NCI-H146 (cell line): ENCODE measurements at regions not wholly inside any gene's neighbourhood (a gene's known extent, or its start where the extent isn't known, plus 50 kb on each side); places are given as distances from the start of the nearest gene placed in this dataset.

Experiments
- DNase-seq: peaks from one replicate; lab custom pipeline; 2025; lab: John Stamatoyannopoulos, UW

DNA sequence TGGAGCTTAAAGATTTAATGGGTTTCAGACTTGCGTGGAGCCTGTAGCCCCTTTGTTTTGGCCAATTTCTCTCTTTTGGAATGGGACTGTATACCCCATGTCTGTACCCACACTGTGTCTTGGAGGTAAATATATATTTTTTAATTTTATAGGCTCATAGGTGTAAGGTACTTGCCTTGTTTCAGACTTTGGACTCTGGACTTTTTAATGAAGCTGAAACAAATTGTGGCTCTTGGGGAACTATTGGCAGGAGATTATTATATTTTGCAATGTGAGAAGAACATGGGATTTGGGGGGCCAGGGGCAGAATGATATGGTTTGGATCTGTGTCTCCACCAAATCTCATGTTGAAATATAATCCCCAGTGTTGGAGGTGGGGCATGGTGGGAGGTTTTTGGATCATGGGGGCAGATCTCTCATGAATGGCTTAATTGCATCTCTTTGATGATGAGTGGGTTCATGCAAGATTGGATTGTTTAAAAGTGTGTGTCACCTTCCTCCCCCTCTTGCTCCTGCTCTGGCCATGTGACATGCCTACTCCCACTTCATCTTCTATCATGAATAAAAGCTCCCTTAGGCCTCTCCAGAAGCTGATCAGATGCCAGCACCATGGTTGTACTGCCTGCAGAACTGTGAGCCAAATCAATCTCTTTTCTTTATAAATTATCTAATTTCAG lies 74.1 kb upstream of the ARHGAP20 start:
- DNase-seq: no peak

DNA sequence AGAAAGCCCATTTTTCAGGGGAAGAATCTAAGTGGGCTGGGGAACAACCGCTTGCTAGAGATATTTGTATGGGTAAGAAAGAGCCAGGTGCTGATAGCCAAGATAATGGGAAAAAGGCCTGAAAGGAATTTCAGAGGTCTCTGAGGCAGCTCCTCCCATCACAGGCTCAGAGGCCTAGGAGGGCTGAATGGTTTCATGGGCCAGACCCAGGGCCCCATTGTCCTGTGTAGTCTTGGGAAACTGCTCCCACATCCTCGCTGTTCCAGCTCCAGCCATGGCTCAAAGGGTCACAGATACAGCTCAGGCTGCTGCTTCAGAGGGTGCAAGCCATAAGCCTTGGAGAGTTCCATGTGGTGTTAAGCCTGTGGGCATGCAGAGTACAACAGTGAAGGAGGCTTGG lies 73.2 kb upstream of the ARHGAP20 start:
- DNase-seq: no peak

DNA sequence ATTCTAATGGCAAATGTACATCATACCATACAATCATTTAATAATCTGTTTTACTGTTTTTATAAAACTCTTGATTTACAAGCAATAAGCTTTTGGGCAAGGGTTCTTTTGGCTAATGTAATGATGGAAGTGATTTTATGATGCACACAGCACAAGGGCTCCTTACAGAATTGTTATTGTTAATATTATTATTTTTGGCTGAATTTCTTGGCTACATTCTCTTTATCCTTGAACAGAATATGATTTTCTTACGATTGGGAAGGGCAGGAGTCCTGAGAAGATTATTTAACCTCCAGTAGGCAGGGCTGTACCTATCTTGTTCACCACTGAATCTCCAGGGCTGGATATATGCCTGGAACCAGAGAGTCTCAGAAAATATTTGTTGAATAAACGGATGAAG lies 70.4 kb upstream of the ARHGAP20 start:
- no peak for DNase-seq

DNA sequence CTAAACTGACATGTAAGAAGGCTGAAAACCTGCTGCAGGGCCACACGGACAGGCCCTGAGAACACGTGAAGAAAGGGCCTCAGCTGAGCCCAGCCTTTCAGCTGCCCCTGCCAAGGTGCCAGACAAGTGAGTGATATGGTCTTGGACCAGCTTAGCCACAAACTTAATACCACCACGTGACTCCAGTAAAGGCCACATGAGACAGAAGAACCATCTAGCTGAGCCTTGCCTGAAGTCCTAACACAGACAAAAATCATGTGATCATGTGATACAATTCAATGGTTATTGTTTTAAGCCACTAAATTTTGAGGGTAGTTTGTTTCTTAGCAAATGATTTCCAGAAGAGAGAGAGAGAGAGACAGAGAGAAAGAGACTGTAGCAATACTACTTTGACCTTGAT lies 66.9 kb upstream of the ARHGAP20 start:
- DNase-seq: no peak

DNA sequence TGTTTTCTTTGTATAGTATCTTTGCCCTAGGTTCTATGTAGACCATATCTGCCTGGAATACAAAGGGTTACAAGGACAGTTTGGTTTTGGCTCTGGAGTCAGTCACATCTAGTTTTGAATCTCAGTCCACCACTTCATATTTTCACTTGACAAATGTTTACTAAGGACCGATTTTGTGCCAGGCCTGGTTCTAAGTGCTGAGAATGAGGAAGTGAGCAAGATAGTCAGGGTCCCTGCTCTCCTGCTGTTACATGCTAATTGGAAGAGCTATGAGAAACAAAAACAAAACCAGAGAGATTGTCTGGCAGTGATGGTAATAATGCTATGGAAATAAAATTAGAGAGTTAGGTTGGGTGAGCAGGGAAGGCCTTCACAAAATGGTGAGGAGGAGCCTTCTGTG lies 66.1 kb upstream of the ARHGAP20 start:
- DNase-seq: no peak

DNA sequence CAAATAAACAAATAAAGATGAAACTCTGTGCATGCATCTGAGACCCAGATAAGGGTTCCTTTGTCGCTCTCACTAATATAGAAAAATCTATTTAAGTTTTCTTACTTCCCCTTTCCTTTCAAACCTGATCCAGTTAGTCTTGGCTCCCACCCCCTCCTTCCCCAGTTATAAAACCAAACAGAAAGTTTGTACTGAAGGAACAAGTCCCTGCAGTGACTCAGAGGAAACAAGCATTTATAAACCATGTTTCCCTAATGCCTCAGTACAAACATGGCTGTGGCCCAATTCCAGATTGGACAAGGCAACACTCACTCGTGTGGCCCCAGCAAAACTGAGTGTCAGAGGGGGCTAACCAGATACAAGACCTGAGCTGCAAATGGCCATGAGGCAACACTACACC lies 65.5 kb upstream of the ARHGAP20 start:
- no peak for DNase-seq

DNA sequence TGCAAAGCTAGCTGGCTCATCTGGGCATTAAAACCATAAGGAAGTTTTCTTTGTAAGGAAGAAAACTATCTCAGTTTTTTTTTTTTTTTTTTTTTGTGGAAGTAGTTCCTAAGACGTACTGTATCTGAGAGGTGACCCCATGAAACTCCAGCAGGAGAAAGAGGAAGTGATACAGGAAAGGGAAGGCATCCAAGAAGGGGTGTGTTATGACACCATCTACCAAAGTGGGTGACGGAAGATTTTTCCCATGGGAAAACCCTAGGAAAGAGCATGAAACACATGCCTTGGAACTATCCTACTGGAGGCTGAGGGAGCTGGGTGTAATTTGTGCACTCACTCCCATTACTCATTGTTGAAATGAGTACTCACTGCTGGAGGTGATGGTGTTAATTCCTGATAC lies 63.8 kb upstream of the ARHGAP20 start:
- DNase-seq: no peak

DNA sequence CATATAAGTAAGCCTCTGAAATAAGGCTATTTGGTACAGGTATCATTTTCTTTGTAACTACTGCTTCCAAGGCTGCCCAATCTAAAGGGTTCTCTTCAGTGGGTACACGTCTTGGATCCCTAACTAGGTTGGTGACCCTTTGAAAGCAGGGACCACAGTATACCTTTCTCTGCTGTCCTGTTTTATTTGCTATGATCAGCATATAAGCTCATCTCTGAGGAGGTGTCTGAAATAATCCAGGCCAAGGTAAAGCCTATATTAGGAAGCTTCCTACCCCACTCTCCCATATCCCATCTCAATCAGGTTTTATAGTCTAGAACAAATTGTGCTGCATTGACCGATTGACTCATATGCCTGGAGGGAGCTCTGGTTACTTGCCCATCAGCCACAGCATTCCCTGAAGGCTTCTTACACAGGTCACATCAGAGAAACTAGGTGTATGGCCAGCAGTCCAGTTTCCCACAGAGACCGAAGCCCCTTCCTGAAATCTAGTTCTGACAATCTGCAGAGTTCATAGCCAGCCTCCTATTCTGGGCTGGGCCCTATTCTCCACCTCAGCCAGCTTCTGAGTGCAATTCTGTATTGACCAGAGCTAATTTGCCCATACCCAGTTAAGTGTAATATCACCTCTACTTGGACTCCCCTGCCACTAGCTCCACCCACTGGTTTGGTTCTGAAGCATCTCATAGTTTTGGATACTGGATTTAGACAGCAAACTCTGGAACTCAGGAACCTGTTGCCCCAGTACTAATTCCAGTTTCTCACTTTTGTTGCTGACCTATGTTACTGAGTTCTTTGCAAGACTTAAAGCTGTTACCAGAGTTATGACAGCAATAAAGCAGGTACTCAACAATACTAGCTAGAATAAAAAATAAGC lies 62.1 kb upstream of the ARHGAP20 start:
- no peak for DNase-seq

DNA sequence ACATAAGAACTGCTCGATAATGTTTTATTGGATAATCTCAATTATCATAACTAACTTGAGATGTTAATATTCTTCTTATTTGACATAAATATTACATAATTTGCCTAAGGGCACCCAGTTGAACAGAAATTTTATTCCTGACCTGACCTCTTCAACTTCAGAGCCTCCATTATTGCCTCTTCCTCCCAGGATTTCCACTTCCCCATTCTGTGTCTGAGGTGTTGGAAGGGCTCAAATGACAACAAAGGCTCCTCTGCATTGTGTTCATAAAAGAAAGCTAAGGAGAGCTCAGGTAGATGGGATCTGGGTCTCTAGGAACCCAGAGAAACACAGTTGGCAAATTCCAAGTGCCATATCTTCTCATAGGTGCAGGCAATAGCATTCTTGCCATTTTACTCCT lies 61.2 kb upstream of the ARHGAP20 start:
- no peak for DNase-seq

DNA sequence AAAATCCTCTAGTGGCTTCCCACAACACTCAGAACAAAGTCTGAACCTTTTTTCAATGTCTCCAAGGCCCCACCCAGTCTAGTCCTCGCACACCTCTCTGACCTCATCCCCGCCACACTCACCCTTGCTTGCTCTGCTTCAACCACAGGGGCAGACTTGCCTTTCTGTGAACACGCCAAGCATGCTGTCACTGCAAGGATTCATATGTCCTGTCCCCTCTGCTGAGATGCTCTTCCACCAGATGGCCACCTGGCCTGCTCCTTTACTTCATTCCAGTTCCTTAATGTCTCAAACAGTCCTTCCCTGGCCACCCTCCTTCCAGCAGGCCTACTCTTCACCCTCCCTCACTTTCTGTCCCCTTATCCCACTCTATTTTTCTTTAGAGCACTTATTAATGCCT lies 60.6 kb upstream of the ARHGAP20 start:
- DNase-seq: no peak

DNA sequence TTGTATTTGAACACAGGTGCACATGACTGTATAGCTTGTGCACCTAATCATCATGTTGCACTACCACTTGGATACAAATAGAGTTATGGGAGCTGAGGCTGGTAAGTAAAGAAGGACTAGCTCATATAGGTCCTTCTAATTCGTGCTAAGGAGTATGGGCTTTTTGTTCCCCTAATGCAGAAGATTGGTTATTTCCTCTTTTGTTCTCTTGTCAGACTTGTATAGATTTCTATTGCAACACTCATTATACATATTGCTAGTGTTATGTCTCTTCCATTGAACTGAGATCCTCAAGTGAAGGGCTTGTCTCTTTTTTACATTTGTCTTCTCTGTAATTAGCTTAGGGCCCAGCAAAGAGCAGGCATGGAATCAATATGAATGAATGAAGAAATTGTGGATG lies 54.1 kb upstream of the ARHGAP20 start:
- DNase-seq: no peak

DNA sequence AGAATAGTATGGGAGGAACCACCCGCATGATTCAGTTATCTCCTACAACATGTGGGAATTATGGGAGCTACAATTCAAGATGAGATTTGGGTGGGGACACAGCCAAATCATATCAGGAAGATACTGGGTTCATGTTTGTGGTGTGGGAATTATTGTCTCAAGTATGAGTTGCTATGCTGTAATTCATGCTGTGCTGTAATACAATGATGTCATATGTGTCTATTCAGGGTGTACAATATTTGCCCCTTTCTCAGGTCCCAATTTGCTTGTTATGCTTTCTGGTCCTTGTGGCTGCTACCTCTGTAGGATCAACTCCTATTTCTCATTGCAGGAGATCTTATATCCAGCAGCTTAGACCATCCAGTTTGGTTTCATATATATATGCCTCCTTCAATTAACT lies 52.2 kb upstream of the ARHGAP20 start:
- no peak for DNase-seq

DNA sequence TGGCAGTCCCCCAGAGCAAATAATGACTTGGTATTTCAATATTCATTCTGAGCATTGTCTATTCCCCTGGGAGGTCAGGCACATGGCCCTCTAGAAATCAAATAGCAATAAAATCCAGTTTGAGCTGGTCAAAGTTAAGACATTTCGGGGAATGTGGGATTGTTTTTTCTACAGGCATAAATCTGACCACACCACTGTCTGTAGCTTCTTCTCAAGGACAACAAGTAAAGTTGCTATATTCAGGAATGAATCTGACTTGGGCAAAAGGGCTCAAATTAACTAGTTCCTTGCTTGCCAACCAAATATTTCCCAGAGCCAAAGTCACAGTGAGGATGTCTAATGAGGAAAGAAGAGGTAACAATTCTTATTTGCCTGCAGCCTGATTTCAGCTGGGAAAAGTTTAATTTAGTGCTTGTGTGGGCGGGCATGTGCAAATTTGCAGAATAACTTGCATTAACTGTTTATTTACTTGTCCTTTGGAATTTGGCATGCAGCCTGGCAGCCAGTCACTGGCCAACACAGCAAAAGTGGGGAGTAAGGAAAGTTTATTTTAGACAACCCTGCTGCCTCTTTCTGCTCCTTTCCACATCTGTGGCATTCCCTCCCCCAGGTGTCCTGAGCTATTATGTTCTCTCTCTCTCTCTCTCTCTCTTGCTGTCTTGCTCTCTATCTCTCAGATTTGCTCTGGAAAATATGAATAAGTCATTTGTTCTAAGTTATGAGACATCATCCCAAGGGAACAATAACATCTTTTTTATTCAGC lies 51.2 kb upstream of the ARHGAP20 start:
- DNase-seq: no peak

DNA sequence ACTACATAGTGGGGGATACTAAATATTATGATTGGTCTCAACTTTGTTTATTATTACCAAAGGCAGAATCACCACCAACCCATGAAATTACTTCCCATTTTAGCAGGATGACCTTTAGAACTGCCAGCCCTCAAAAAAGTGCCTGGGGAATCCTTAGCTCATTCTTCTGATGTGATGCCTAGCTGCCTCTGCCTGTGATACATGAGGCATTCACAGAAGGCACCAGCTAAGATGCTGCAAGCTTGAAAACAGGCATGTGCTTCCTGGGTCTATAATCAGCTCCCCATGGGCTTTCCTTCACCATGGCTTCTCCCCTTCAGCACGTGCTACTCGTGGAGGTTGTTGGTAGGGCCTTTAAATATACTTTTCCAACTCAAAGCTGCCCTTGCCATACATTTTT lies 50.4 kb upstream of the ARHGAP20 start:
- DNase-seq: no peak
